ENCODE measurements at regions not wholly inside any gene's neighbourhood (a gene's known extent, or its start where the extent isn't known, plus 50 kb on each side); places are given as distances from the start of the nearest gene placed in this dataset.

GRCh38 chr3:65303431-65303830 lies 615.6 kb upstream of the ADAMTS9 start:
- no peak for TF ChIP-seq CTCF (IDR thresholded peaks at IDR 0.05; ENCODE audit: insufficient read depth, missing control alignments)
- FAIRE-seq: no peak
- no peak for DNase-seq (ENCODE audit: insufficient read length, low spot score)

GRCh38 chr3:65291448-65292125 lies 603.8 kb upstream of the ADAMTS9 start:
- DNase-seq (ENCODE audit: insufficient read length, low spot score) (no peak), FAIRE-seq (no peak)
- TF ChIP-seq CTCF (IDR thresholded peaks at IDR 0.05; ENCODE audit: insufficient read depth, missing control alignments): no peak

- no peak for TF ChIP-seq CTCF (IDR thresholded peaks at IDR 0.05; ENCODE audit: insufficient read depth, missing control alignments)
- FAIRE-seq (no peak), DNase-seq (ENCODE audit: insufficient read length, low spot score) (no peak)
Measured at GRCh38 chr3:65288776-65289175, 601.0 kb upstream of the ADAMTS9 start.

- DNase-seq (ENCODE audit: insufficient read length, low spot score) (no peak), FAIRE-seq (no peak)
- no peak for TF ChIP-seq CTCF (IDR thresholded peaks at IDR 0.05; ENCODE audit: insufficient read depth, missing control alignments)
Measured at GRCh38 chr3:65285956-65286355, 598.2 kb upstream of the ADAMTS9 start.

GRCh38 chr3:65284961-65285360 lies 597.2 kb upstream of the ADAMTS9 start:
- no peak for TF ChIP-seq CTCF (IDR thresholded peaks at IDR 0.05; ENCODE audit: insufficient read depth, missing control alignments)
- no peak for FAIRE-seq
- DNase-seq (ENCODE audit: insufficient read length, low spot score): no peak

- no peak for TF ChIP-seq CTCF (IDR thresholded peaks at IDR 0.05; ENCODE audit: insufficient read depth, missing control alignments)
- DNase-seq (ENCODE audit: insufficient read length, low spot score): no peak
- FAIRE-seq: no peak
Measured at GRCh38 chr3:65284546-65284945, 596.7 kb upstream of the ADAMTS9 start.

GRCh38 chr3:65279225-65279782 lies 591.5 kb upstream of the ADAMTS9 start:
- DNase-seq (ENCODE audit: insufficient read length, low spot score) (no peak), FAIRE-seq (no peak)
- TF ChIP-seq CTCF (IDR thresholded peaks at IDR 0.05; ENCODE audit: insufficient read depth, missing control alignments): no peak

Data from D721Med (cell line).